Esophagus muscularis mucosa (tissue), 3 donors: ENCODE measurements at regions not wholly inside any gene's neighbourhood (a gene's known extent, or its start where the extent isn't known, plus 50 kb on each side); places are given as distances from the start of the nearest gene placed in this dataset.

Experiments used
- CTCF ChIP-seq, 3 experiments: fragments of 200-600 bp in 2 of 3; fragments of 450-650 bp in 1 of 3; sonication (generic) in 2 of 3; IDR thresholded peaks; one replicate each; pipeline ENCODE4 v1.5.1; 2017 to 2019; ENCODE audit warnings: antibody characterized with exemption in 3 of 3, mild to moderate bottlenecking in 2 of 3, moderate library complexity in 1 of 3
- POLR2A ChIP-seq: fragments of 450-650 bp; IDR thresholded peaks from one replicate; pipeline ENCODE4 v1.6.1; 2017; ENCODE audit warnings: antibody characterized with exemption, moderate library complexity, mild to moderate bottlenecking, low read depth
- POLR2AphosphoS5 ChIP-seq, 2 donors: sonication (generic); formaldehyde crosslinking; IDR thresholded peaks; one replicate each; pipeline ENCODE4 v1.6.1; 2017; ENCODE audit warnings: antibody characterized with exemption in 2 of 2

- TF ChIP-seq POLR2AphosphoS5 (IDR thresholded peaks at IDR 0.05) (no peak), CTCF (IDR thresholded peaks at IDR 0.05) (no peak), POLR2A (no peak)
Measured at GRCh38 chr4:55706541-55706940, 70.4 kb upstream of the NMU start.
